Loucy (cell line): ENCODE measurements at regions not wholly inside any gene's neighbourhood (a gene's known extent, or its start where the extent isn't known, plus 50 kb on each side); places are given as distances from the start of the nearest gene placed in this dataset.

Experiments
- H2AFZ ChIP-seq: fragments of 200-600 bp; sonication (generic); 2 replicates; pipeline ENCODE4 v1.6.0; 2016; ENCODE audit warnings: antibody characterized with exemption, mild to moderate bottlenecking, low read length, moderate library complexity
- H3F3A ChIP-seq: fragments of 200-600 bp; 2 replicates; pipeline ENCODE4 v1.6.0; 2016; ENCODE audit warnings: antibody characterized with exemption, low read depth, mild to moderate bottlenecking
- H3K27me3 ChIP-seq: fragments of 200-600 bp; sonication (generic); 2 replicates; pipeline ENCODE4 v1.6.1; 2014; ENCODE audit warnings: low read length, mild to moderate bottlenecking; ENCODE audit not compliant: insufficient read depth, poor library complexity, severe bottlenecking
- H3K36me3 ChIP-seq: fragments of 200-600 bp; sonication (generic); 2 replicates; pipeline ENCODE4 v1.6.1; 2016; ENCODE audit warnings: low read length; ENCODE audit not compliant: insufficient read depth
- H3K4me1 ChIP-seq: fragments of 200-600 bp; sonication (generic); 2 replicates; pipeline ENCODE4 v1.5.1; 2014; ENCODE audit warnings: low read length, mild to moderate bottlenecking; ENCODE audit not compliant: insufficient read depth, poor library complexity, severe bottlenecking
- H3K4me2 ChIP-seq: fragments of 200-600 bp; sonication (generic); 2 replicates; pipeline ENCODE4 v1.6.0; 2014; ENCODE audit warnings: antibody characterized with exemption, low read length, low read depth, mild to moderate bottlenecking; ENCODE audit not compliant: poor library complexity, severe bottlenecking
- H3K4me3 ChIP-seq: fragments of 200-600 bp; sonication (generic); 2 replicates; pipeline ENCODE4 v1.5.1; 2014; ENCODE audit warnings: low read length, mild to moderate bottlenecking, mixed read lengths; ENCODE audit not compliant: poor library complexity, severe bottlenecking
- H3K79me2 ChIP-seq: fragments of 200-600 bp; sonication (generic); 2 replicates; pipeline ENCODE4 v1.6.1; 2014; ENCODE audit warnings: low read length; ENCODE audit not compliant: insufficient read depth
- H3K9ac ChIP-seq: fragments of 200-600 bp; sonication (generic); 2 replicates; pipeline ENCODE4 v1.6.0; 2014; ENCODE audit warnings: mild to moderate bottlenecking, low read depth, low read length, moderate library complexity; ENCODE audit not compliant: poor library complexity, severe bottlenecking
- H3K9me2 ChIP-seq: fragments of 200-600 bp; sonication (generic); replicated peaks from 2 replicates; pipeline ENCODE4 v1.6.1; 2016; ENCODE audit warnings: low read depth, low read length, mixed read lengths
- H3K9me3 ChIP-seq: fragments of 200-600 bp; sonication (generic); 2 replicates; pipeline ENCODE4 v1.6.1; 2014; ENCODE audit warnings: mild to moderate bottlenecking, antibody characterized with exemption, low read length, low read depth; ENCODE audit not compliant: insufficient read depth
- H4K20me1 ChIP-seq: fragments of 200-600 bp; sonication (generic); 2 replicates; pipeline ENCODE4 v1.6.0; 2014; ENCODE audit warnings: antibody characterized with exemption, low read length, mild to moderate bottlenecking; ENCODE audit not compliant: insufficient read depth, poor library complexity, severe bottlenecking
- EZH2phosphoT487 ChIP-seq: fragments of 200-600 bp; IDR thresholded peaks from 2 replicates; pipeline ENCODE4 v1.6.1; 2018; ENCODE audit warnings: antibody characterized with exemption, mild to moderate bottlenecking, moderate library complexity, borderline replicate concordance
- TF ChIP-seq, protein P1 (sequence below): fragments of 200-600 bp; sonication (generic); conservative IDR thresholded peaks from 2 replicates; pipeline ENCODE4 v1.5.1; 2014; ENCODE audit warnings: mild to moderate bottlenecking, antibody characterized with exemption, low read length

- H3F3A ChIP-seq, result no peaks in the 10 kb centered on the region
Measured at GRCh38 chr7:11247545-11247944, 273.9 kb downstream of the PHF14 start.

GRCh38 chr7:11251436-11251835 is 277.8 kb downstream of the PHF14 start:
- no peaks in the 10 kb centered on the region for H4K20me1 ChIP-seq
- H3K4me1 ChIP-seq, result no peaks in the 10 kb centered on the region
- H3K36me3 ChIP-seq, result no peaks in the 10 kb centered on the region
- no peak overlapping the region for H2AFZ ChIP-seq
- H3K79me2 ChIP-seq, result no peaks in the 10 kb centered on the region
- no peak overlapping the region for H3K9ac ChIP-seq
- H3K4me2 ChIP-seq, result no peak overlapping the region
- H3K27me3 ChIP-seq, result no peaks in the 10 kb centered on the region
- no peaks in the 10 kb centered on the region for H3F3A ChIP-seq
- TF ChIP-seq, protein P1, sequence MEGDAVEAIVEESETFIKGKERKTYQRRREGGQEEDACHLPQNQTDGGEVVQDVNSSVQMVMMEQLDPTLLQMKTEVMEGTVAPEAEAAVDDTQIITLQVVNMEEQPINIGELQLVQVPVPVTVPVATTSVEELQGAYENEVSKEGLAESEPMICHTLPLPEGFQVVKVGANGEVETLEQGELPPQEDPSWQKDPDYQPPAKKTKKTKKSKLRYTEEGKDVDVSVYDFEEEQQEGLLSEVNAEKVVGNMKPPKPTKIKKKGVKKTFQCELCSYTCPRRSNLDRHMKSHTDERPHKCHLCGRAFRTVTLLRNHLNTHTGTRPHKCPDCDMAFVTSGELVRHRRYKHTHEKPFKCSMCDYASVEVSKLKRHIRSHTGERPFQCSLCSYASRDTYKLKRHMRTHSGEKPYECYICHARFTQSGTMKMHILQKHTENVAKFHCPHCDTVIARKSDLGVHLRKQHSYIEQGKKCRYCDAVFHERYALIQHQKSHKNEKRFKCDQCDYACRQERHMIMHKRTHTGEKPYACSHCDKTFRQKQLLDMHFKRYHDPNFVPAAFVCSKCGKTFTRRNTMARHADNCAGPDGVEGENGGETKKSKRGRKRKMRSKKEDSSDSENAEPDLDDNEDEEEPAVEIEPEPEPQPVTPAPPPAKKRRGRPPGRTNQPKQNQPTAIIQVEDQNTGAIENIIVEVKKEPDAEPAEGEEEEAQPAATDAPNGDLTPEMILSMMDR, result no peak
- no peak for TF ChIP-seq EZH2phosphoT487
- no peak overlapping the region for H3K4me3 ChIP-seq
- H3K9me3 ChIP-seq, result no peaks in the 10 kb centered on the region
- H3K9me2 ChIP-seq, result no peaks in the 10 kb centered on the region

More at GRCh38 chr7:11247545-11247944, 273.9 kb downstream of the PHF14 start:
- no peaks in the 10 kb centered on the region for H3K36me3 ChIP-seq
- no peak overlapping the region for H3K9ac ChIP-seq
- H3K4me2 ChIP-seq, result no peak overlapping the region
- TF ChIP-seq EZH2phosphoT487, result no peak
- TF ChIP-seq, protein P1, result no peak
- H3K9me2 ChIP-seq, result no peaks in the 10 kb centered on the region
- H4K20me1 ChIP-seq, result no peaks in the 10 kb centered on the region
- H3K4me1 ChIP-seq, result no peaks in the 10 kb centered on the region
- H3K79me2 ChIP-seq, result no peaks in the 10 kb centered on the region
- H3K4me3 ChIP-seq, result no peak overlapping the region
- no peak overlapping the region for H2AFZ ChIP-seq
- H3K27me3 ChIP-seq, result no peaks in the 10 kb centered on the region
- no peaks in the 10 kb centered on the region for H3K9me3 ChIP-seq

GRCh38 chr7:11252011-11252607 is 278.4 kb downstream of the PHF14 start:
- Histone ChIP-seq H2AFZ (no peak overlapping the region), H3K4me1 (no peaks in the 10 kb centered on the region)

More at GRCh38 chr7:11252011-11252607, 278.4 kb downstream of the PHF14 start:
- H3K9me3 ChIP-seq, result no peaks in the 10 kb centered on the region
- H3K9ac ChIP-seq, result no peak overlapping the region
- TF ChIP-seq, protein P1, result no peak
- no peak for TF ChIP-seq EZH2phosphoT487
- no peaks in the 10 kb centered on the region for H4K20me1 ChIP-seq
- no peaks in the 10 kb centered on the region for H3K9me2 ChIP-seq
- no peak overlapping the region for H3K4me3 ChIP-seq
- H3K79me2 ChIP-seq, result no peaks in the 10 kb centered on the region
- H3K27me3 ChIP-seq, result no peaks in the 10 kb centered on the region
- no peaks in the 10 kb centered on the region for H3K36me3 ChIP-seq
- H3F3A ChIP-seq, result no peaks in the 10 kb centered on the region
- H3K4me2 ChIP-seq, result no peak overlapping the region
